Activated T-helper 1 cell treated with anti-CD3 and anti-CD28 coated beads, Interleukin-12 subunit alpha, Interleukin-12 subunit beta, Interleukin-2, Interleukin-4 antibody, amounts not matched to agents 30 ng/mL and 10 ng/mL and 1 ng/mL, durations not matched to agents 14 hours and 24 hours and 36 hours (primary cell): ENCODE measurements at regions not wholly inside any gene's neighbourhood (a gene's known extent, or its start where the extent isn't known, plus 50 kb on each side); places are given as distances from the start of the nearest gene placed in this dataset.
"Not testable (repeated sequence)": the region's sequence is repeated elsewhere in the genome, so short reads cannot be mapped to it uniquely, and the experiment has no call there.

Source experiments
- DNase-seq: peaks from one replicate; pipeline ENCODE4 v3.0.0; 2021; ENCODE audit warnings: low spot score
- H3K27ac Mint-ChIP-seq: one replicate; pipeline ENCODE4 v1.8.0; 2021; ENCODE audit warnings: mild to moderate bottlenecking, mixed read lengths
- H3K27me3 Mint-ChIP-seq: one replicate; pipeline ENCODE4 v1.8.0; 2022; ENCODE audit warnings: mild to moderate bottlenecking, moderate library complexity, mixed read lengths; ENCODE audit not compliant: insufficient read depth
- H3K36me3 Mint-ChIP-seq: one replicate; pipeline ENCODE4 v1.8.0; 2021; ENCODE audit warnings: low read depth, mixed read lengths
- H3K4me1 Mint-ChIP-seq: one replicate; pipeline ENCODE4 v1.8.0; 2021; ENCODE audit warnings: low read depth, mixed read lengths
- H3K4me3 Mint-ChIP-seq: one replicate; pipeline ENCODE4 v1.8.0; 2021; ENCODE audit warnings: mild to moderate bottlenecking, moderate library complexity, mixed read lengths
- H3K9me3 Mint-ChIP-seq: one replicate; pipeline ENCODE4 v1.8.0; 2021; ENCODE audit warnings: mixed read lengths
- intact Hi-C: fragments of 100-400 bp; cut with micrococcal nuclease; formaldehyde crosslinking; loops from one replicate; pipeline ENCODE4 v1.15.1; 2024

- Mint-ChIP-seq H3K27ac (no peak overlapping the region), H3K4me1 (no peaks in the 10 kb centered on the region), H3K27me3 (no peaks in the 10 kb centered on the region), H3K4me3 (no peak overlapping the region), H3K9me3 (peaks cover 8% of the 10 kb centered on the region), H3K36me3 (no peaks in the 10 kb centered on the region)
- intact Hi-C loops = no loop called here
- DNase-seq = no peak
Measured at GRCh38 chr2:175792881-175793280, 209.2 kb downstream of the LNPK start.

GRCh38 chr2:175792199-175792598, 209.9 kb downstream of the LNPK start:
- intact Hi-C loops = no loop called here
- no peak for DNase-seq
- Mint-ChIP-seq H3K36me3 (no peaks in the 10 kb centered on the region), H3K27me3 (no peaks in the 10 kb centered on the region), H3K9me3 (peaks cover 8% of the 10 kb centered on the region), H3K27ac (no peak overlapping the region), H3K4me1 (no peaks in the 10 kb centered on the region), H3K4me3 (no peak overlapping the region)

- Mint-ChIP-seq H3K27ac (no peak overlapping the region), H3K27me3 (no peaks in the 10 kb centered on the region), H3K4me1 (no peaks in the 10 kb centered on the region), H3K9me3 (no peaks in the 10 kb centered on the region), H3K36me3 (no peaks in the 10 kb centered on the region), H3K4me3 (no peak overlapping the region)
- DNase-seq = no peak
- intact Hi-C loops = no loop called here
Measured at GRCh38 chr2:175786471-175787124, 215.5 kb downstream of the LNPK start.

- H3K36me3 Mint-ChIP-seq, H3K4me1 Mint-ChIP-seq, intact Hi-C loops, DNase-seq, H3K27me3 Mint-ChIP-seq, H3K4me3 Mint-ChIP-seq, H3K27ac Mint-ChIP-seq, H3K9me3 Mint-ChIP-seq: not testable (repeated sequence)
Measured at GRCh38 chr2:175777337-175777736, 224.7 kb downstream of the LNPK start.

- DNase-seq = no peak
- H3K27ac Mint-ChIP-seq = no peak overlapping the region
- no peaks in the 10 kb centered on the region for H3K36me3 Mint-ChIP-seq
Measured at GRCh38 chr2:175769200-175769599, 232.9 kb downstream of the LNPK start.

GRCh38 chr2:175766880-175767279, 235.2 kb downstream of the LNPK start:
- intact Hi-C loops = no loop called here
- H3K27ac Mint-ChIP-seq = no peak overlapping the region
- no peak for DNase-seq
- H3K9me3 Mint-ChIP-seq = no peaks in the 10 kb centered on the region
- H3K4me3 Mint-ChIP-seq = no peak overlapping the region
- H3K36me3 Mint-ChIP-seq = no peaks in the 10 kb centered on the region
- H3K27me3 Mint-ChIP-seq = no peaks in the 10 kb centered on the region
- H3K4me1 Mint-ChIP-seq = no peaks in the 10 kb centered on the region

More at GRCh38 chr2:175769200-175769599, 232.9 kb downstream of the LNPK start:
- Mint-ChIP-seq H3K4me3 (no peak overlapping the region), H3K4me1 (no peaks in the 10 kb centered on the region), H3K9me3 (no peaks in the 10 kb centered on the region), H3K27me3 (peaks cover 2% of the 10 kb centered on the region)
- intact Hi-C loops = no loop called here

GRCh38 chr2:175755656-175756386, 246.2 kb downstream of the LNPK start:
- Mint-ChIP-seq H3K27me3 (peaks cover 5% of the 10 kb centered on the region), H3K9me3 (no peaks in the 10 kb centered on the region), H3K4me1 (no peaks in the 10 kb centered on the region), H3K4me3 (no peak overlapping the region), H3K36me3 (no peaks in the 10 kb centered on the region), H3K27ac (no peak overlapping the region)
- no peak for DNase-seq
- intact Hi-C loops = no loop called here

GRCh38 chr2:175755169-175755568, 246.9 kb downstream of the LNPK start:
- Mint-ChIP-seq H3K36me3 (no peaks in the 10 kb centered on the region), H3K9me3 (no peaks in the 10 kb centered on the region), H3K4me1 (no peaks in the 10 kb centered on the region), H3K27ac (no peak overlapping the region), H3K27me3 (peaks cover 7% of the 10 kb centered on the region), H3K4me3 (no peak overlapping the region)
- DNase-seq = no peak
- intact Hi-C loops = no loop called here

- no peak overlapping the region for H3K4me3 Mint-ChIP-seq
- no peaks in the 10 kb centered on the region for H3K9me3 Mint-ChIP-seq
- H3K27me3 Mint-ChIP-seq = peaks cover 3% of the 10 kb centered on the region
- no peaks in the 10 kb centered on the region for H3K36me3 Mint-ChIP-seq
- H3K4me1 Mint-ChIP-seq = no peaks in the 10 kb centered on the region
- H3K27ac Mint-ChIP-seq = no peak overlapping the region
- DNase-seq = no peak
- intact Hi-C loops = no loop called here
Measured at GRCh38 chr2:175750195-175750594, 251.9 kb downstream of the LNPK start.

- Mint-ChIP-seq H3K4me3 (no peak overlapping the region), H3K4me1 (no peaks in the 10 kb centered on the region), H3K36me3 (no peaks in the 10 kb centered on the region), H3K27me3 (peaks cover 2% of the 10 kb centered on the region), H3K9me3 (no peaks in the 10 kb centered on the region), H3K27ac (no peak overlapping the region)
- intact Hi-C loops = no loop called here
- no peak for DNase-seq
Measured at GRCh38 chr2:175745911-175746310, 256.2 kb downstream of the LNPK start.

GRCh38 chr2:175744000-175744399, 258.1 kb downstream of the LNPK start:
- Mint-ChIP-seq H3K4me3 (no peak overlapping the region), H3K9me3 (no peaks in the 10 kb centered on the region), H3K27ac (no peak overlapping the region), H3K27me3 (no peaks in the 10 kb centered on the region), H3K36me3 (no peaks in the 10 kb centered on the region), H3K4me1 (no peaks in the 10 kb centered on the region)
- no peak for DNase-seq
- intact Hi-C loops = no loop called here

GRCh38 chr2:175743011-175743410, 259.1 kb downstream of the LNPK start:
- H3K4me3 Mint-ChIP-seq = no peak overlapping the region
- no peaks in the 10 kb centered on the region for H3K9me3 Mint-ChIP-seq
- no peak overlapping the region for H3K27ac Mint-ChIP-seq
- intact Hi-C loops = no loop called here
- peaks cover 2% of the 10 kb centered on the region for H3K27me3 Mint-ChIP-seq
- no peak for DNase-seq
- H3K4me1 Mint-ChIP-seq = no peaks in the 10 kb centered on the region
- no peaks in the 10 kb centered on the region for H3K36me3 Mint-ChIP-seq

GRCh38 chr2:175742367-175742766, 259.7 kb downstream of the LNPK start:
- no peaks in the 10 kb centered on the region for H3K36me3 Mint-ChIP-seq
- peaks cover 2% of the 10 kb centered on the region for H3K27me3 Mint-ChIP-seq
- H3K27ac Mint-ChIP-seq = no peak overlapping the region
- intact Hi-C loops = no loop called here
- H3K4me1 Mint-ChIP-seq = no peaks in the 10 kb centered on the region
- DNase-seq = no peak
- no peaks in the 10 kb centered on the region for H3K9me3 Mint-ChIP-seq
- no peak overlapping the region for H3K4me3 Mint-ChIP-seq
